ENCODE measurements at regions not wholly inside any gene's neighbourhood (a gene's known extent, or its start where the extent isn't known, plus 50 kb on each side); places are given as distances from the start of the nearest gene placed in this dataset.

- no peak for DNase-seq (ENCODE audit: low read depth in 3 of 3)
Observed at GRCh38 chr10:130230036-130230435, 93.8 kb downstream of the GLRX3 start.

- DNase-seq (ENCODE audit: low read depth in 3 of 3), result no peak
Observed at GRCh38 chr10:130230611-130231010, 94.4 kb downstream of the GLRX3 start.

- no peak for DNase-seq (ENCODE audit: low read depth in 3 of 3)
Observed at GRCh38 chr10:130231251-130231741, 95.1 kb downstream of the GLRX3 start.

- DNase-seq (ENCODE audit: low read depth in 3 of 3), result no peak
Observed at GRCh38 chr10:130232166-130233034, 96.2 kb downstream of the GLRX3 start.

GRCh38 chr10:130233035-130233360 lies 96.8 kb downstream of the GLRX3 start:
- DNase-seq (ENCODE audit: low read depth in 3 of 3), result no peak

- no peak for DNase-seq (ENCODE audit: low read depth in 3 of 3)
Observed at GRCh38 chr10:130233426-130233825, 97.2 kb downstream of the GLRX3 start.

GRCh38 chr10:130234171-130234965 lies 98.2 kb downstream of the GLRX3 start:
- no peak for DNase-seq (ENCODE audit: low read depth in 3 of 3)

GRCh38 chr10:130236711-130237110 lies 100.5 kb downstream of the GLRX3 start:
- no peak for DNase-seq (ENCODE audit: low read depth in 3 of 3)

GRCh38 chr10:130240409-130240808 lies 104.2 kb downstream of the GLRX3 start:
- DNase-seq (ENCODE audit: low read depth in 3 of 3), result no peak

GRCh38 chr10:130242513-130242912 lies 106.3 kb downstream of the GLRX3 start:
- DNase-seq (ENCODE audit: low read depth in 3 of 3), result no peak

GRCh38 chr10:130243015-130243414 lies 106.8 kb downstream of the GLRX3 start:
- no peak for DNase-seq (ENCODE audit: low read depth in 3 of 3)

- DNase-seq (ENCODE audit: low read depth in 3 of 3), result no peak
Observed at GRCh38 chr10:130244031-130244927, 108.1 kb downstream of the GLRX3 start.

GRCh38 chr10:130244928-130245495 lies 108.8 kb downstream of the GLRX3 start:
- no peak for DNase-seq (ENCODE audit: low read depth in 3 of 3)

- no peak for DNase-seq (ENCODE audit: low read depth in 3 of 3)
Observed at GRCh38 chr10:130246113-130246512, 109.9 kb downstream of the GLRX3 start.

- DNase-seq (ENCODE audit: low read depth in 3 of 3), result no peak
Observed at GRCh38 chr10:130250127-130250526, 113.9 kb downstream of the GLRX3 start.

GRCh38 chr10:130251766-130252165 lies 115.6 kb downstream of the GLRX3 start:
- no peak for DNase-seq (ENCODE audit: low read depth in 3 of 3)

GRCh38 chr10:130254243-130254642 lies 118.1 kb downstream of the GLRX3 start:
- DNase-seq (ENCODE audit: low read depth in 3 of 3), result no peak

- DNase-seq (ENCODE audit: low read depth in 3 of 3), result no peak
Observed at GRCh38 chr10:130254662-130255061, 118.5 kb downstream of the GLRX3 start.

- DNase-seq (ENCODE audit: low read depth in 3 of 3), result no peak
Observed at GRCh38 chr10:130255777-130256176, 119.6 kb downstream of the GLRX3 start.

GRCh38 chr10:130257897-130258296 lies 121.7 kb downstream of the GLRX3 start:
- no peak for DNase-seq (ENCODE audit: low read depth in 3 of 3)

- no peak for DNase-seq (ENCODE audit: low read depth in 3 of 3)
Observed at GRCh38 chr10:130259380-130259779, 123.2 kb downstream of the GLRX3 start.

Measured in stimulated activated CD4-positive, alpha-beta T cell treated with anti-CD3 and anti-CD28 coated beads, TNF-alpha, amount 100 ng/mL, for 48 hours (primary cell).